SK-N-SH (cell line): ENCODE measurements at regions not wholly inside any gene's neighbourhood (a gene's known extent, or its start where the extent isn't known, plus 50 kb on each side); places are given as distances from the start of the nearest gene placed in this dataset.

Experiments
- CTCF ChIA-PET: fragments of 300-600, 350-600 bp; formaldehyde crosslinking; extraction: SDS; loops from one replicate; lab custom pipeline; 2021; lab: Yijun Ruan, JAX
- POLR2A ChIA-PET: fragments of 350-600 bp; sonication (Branson Sonifier 250); formaldehyde crosslinking; extraction: SDS; loops from one replicate; lab custom pipeline; 2020; ENCODE audit warnings: antibody characterized with exemption, inconsistent platforms; lab: Yijun Ruan, JAX
- DNase-seq: peaks from one replicate; pipeline ENCODE4 v3.0.0; 2012
- H2AFZ ChIP-seq: fragments of 200-600 bp; sonication (generic); 2 replicates; pipeline ENCODE4 v1.8.1; 2016; ENCODE audit warnings: antibody characterized with exemption, mild to moderate bottlenecking, low read depth
- H3F3A ChIP-seq: fragments of 200-600 bp; sonication (generic); replicated peaks from 2 replicates; pipeline ENCODE3; 2016; ENCODE audit warnings: antibody characterized with exemption, mild to moderate bottlenecking; ENCODE audit not compliant: insufficient read depth
- H3K27ac ChIP-seq, 2 experiments: fragments of 200-500 bp in 1 of 2; fragments of 200-600 bp in 1 of 2; sonication (Bioruptor generic) in 1 of 2; sonication (generic), shearing (Covaris generic) in 1 of 2; 2 replicates each; pipeline versions ENCODE4 v1.5.1 to v1.6.1; 2014 to 2016; ENCODE audit warnings: low read depth in 2 of 2, inconsistent platforms in 1 of 2, low read length in 1 of 2, mild to moderate bottlenecking in 1 of 2, mixed read lengths in 1 of 2
- H3K27me3 ChIP-seq: fragments of 200-600 bp; sonication (generic), shearing (Covaris generic); 2 replicates; pipeline ENCODE4 v1.6.1; 2016; ENCODE audit warnings: mixed run types; ENCODE audit not compliant: insufficient read depth
- H3K36me3 ChIP-seq, 2 experiments: fragments of 200-500 bp in 1 of 2; fragments of 200-600 bp in 1 of 2; sonication (Bioruptor generic) in 1 of 2; sonication (generic) in 1 of 2; replicated peaks in 1 of 2; 2 replicates each; pipeline versions ENCODE3 to v1.5.1; 2014 to 2016; ENCODE audit warnings: low read length in 1 of 2, mild to moderate bottlenecking in 1 of 2; ENCODE audit not compliant: insufficient read depth in 2 of 2, control insufficient read depth in 1 of 2
- H3K4me1 ChIP-seq, 2 experiments: fragments of 200-500 bp in 1 of 2; fragments of 200-600 bp in 1 of 2; sonication (Bioruptor generic) in 1 of 2; sonication (generic), shearing (Covaris generic) in 1 of 2; 2 replicates each; pipeline versions ENCODE4 v1.5.1 to v1.6.1; 2014 to 2016; ENCODE audit warnings: low read depth in 1 of 2, low read length in 1 of 2, mixed run types in 1 of 2; ENCODE audit not compliant: insufficient read depth in 2 of 2, control insufficient read depth in 1 of 2
- H3K4me2 ChIP-seq: fragments of 200-600 bp; sonication (generic), shearing (Covaris generic); 2 replicates; pipeline ENCODE4 v1.6.1; 2017; ENCODE audit warnings: mixed run types
- H3K4me3 ChIP-seq, 2 experiments: fragments of 200-500 bp in 1 of 2; fragments of 200-600 bp in 1 of 2; sonication (Bioruptor generic) in 1 of 2; sonication (generic), shearing (Covaris generic) in 1 of 2; 2 replicates each; pipeline versions ENCODE4 v1.5.1 to v1.8.1; 2014 to 2016; ENCODE audit warnings: low read depth in 2 of 2, inconsistent platforms in 1 of 2, low read length in 1 of 2, mild to moderate bottlenecking in 1 of 2, mixed read lengths in 1 of 2, moderate library complexity in 1 of 2
- H3K79me2 ChIP-seq: fragments of 200-600 bp; sonication (generic); 2 replicates; pipeline ENCODE4 v1.8.1; 2017; ENCODE audit warnings: mild to moderate bottlenecking; ENCODE audit not compliant: insufficient read depth
- H3K9ac ChIP-seq: fragments of 200-600 bp; sonication (generic); 2 replicates; pipeline ENCODE4 v1.6.1; 2017; ENCODE audit warnings: mixed run types
- H3K9me2 ChIP-seq: fragments of 200-600 bp; sonication (generic); 2 replicates; pipeline ENCODE4 v1.6.1; 2017; ENCODE audit warnings: mixed run types
- H3K9me3 ChIP-seq: fragments of 200-600 bp; sonication (generic); 2 replicates; pipeline ENCODE4 v1.6.1; 2017; ENCODE audit warnings: mixed run types, mild to moderate bottlenecking, moderate library complexity
- H4K20me1 ChIP-seq: fragments of 200-600 bp; sonication (generic); 2 replicates; pipeline ENCODE4 v1.6.1; 2017; ENCODE audit warnings: mild to moderate bottlenecking, mixed run types; ENCODE audit not compliant: insufficient read depth
- ELF1 ChIP-seq: IDR thresholded peaks from 2 replicates; pipeline ENCODE4 v1.4.0; 2012
- FOXJ3 ChIP-seq: sonication (generic); formaldehyde crosslinking; IDR thresholded peaks from 2 replicates; pipeline ENCODE4 v1.5.1; 2020; ENCODE audit warnings: mild to moderate bottlenecking, missing genetic modification reagents
- GABPA ChIP-seq: IDR thresholded peaks from 2 replicates; pipeline ENCODE4 v1.4.0; 2012; ENCODE audit warnings: low read depth, mild to moderate bottlenecking
- JUND ChIP-seq: IDR thresholded peaks from 2 replicates; pipeline ENCODE4 v1.4.0; 2012
- NFIC ChIP-seq: IDR thresholded peaks from 2 replicates; pipeline ENCODE4 v1.4.0; 2012; ENCODE audit warnings: borderline replicate concordance
- RXRA ChIP-seq: IDR thresholded peaks from 2 replicates; pipeline ENCODE4 v1.4.0; 2012; ENCODE audit warnings: low read depth, mild to moderate bottlenecking, borderline replicate concordance
- SMC3 ChIP-seq: IDR thresholded peaks from 2 replicates; pipeline ENCODE4 v1.6.1; 2012; ENCODE audit warnings: low read depth, low read length, improper control_type of control experiment
- TAF1 ChIP-seq: IDR thresholded peaks from 2 replicates; pipeline ENCODE4 v1.6.1; 2012; ENCODE audit warnings: low read depth, mild to moderate bottlenecking, low read length, moderate library complexity, borderline replicate concordance
- TCF12 ChIP-seq: IDR thresholded peaks from 2 replicates; pipeline ENCODE4 v1.4.0; 2012
- TEAD4 ChIP-seq: IDR thresholded peaks from 2 replicates; pipeline ENCODE4 v1.4.0; 2012; ENCODE audit warnings: mild to moderate bottlenecking, borderline replicate concordance; ENCODE audit not compliant: insufficient read depth
- YY1 ChIP-seq: IDR thresholded peaks from 2 replicates; pipeline ENCODE4 v1.4.0; 2012; ENCODE audit warnings: low read depth, mild to moderate bottlenecking
- WGBS: methylation state at CpG from one replicate; pipeline ENCODE4 v1.1.6; 2017; ENCODE audit warnings: low lambda C conversion rate; 5-methylcytosine and 5-hydroxymethylcytosine counted together
- TF ChIP-seq, protein P1 (sequence below): IDR thresholded peaks from 2 replicates; pipeline ENCODE4; 2012
- TF ChIP-seq, protein P2 (sequence below): fragments of 200-600 bp; sonication (generic); IDR thresholded peaks from 2 replicates; pipeline ENCODE4 v1.6.1; 2017; ENCODE audit warnings: antibody characterized with exemption, mild to moderate bottlenecking, moderate library complexity
- TF ChIP-seq, protein P3 (sequence below): fragments of 150-350 bp; IDR thresholded peaks from 2 replicates; pipeline ENCODE4 v1.6.1; 2017; ENCODE audit warnings: antibody characterized with exemption, low read length, low read depth, borderline replicate concordance
- TF ChIP-seq, protein P4 (sequence below): IDR thresholded peaks from 2 replicates; pipeline ENCODE4 v1.4.0; 2012; ENCODE audit warnings: low read depth
- TF ChIP-seq, protein P5 (sequence below): IDR thresholded peaks from 2 replicates; pipeline ENCODE4 v1.4.0; 2012; ENCODE audit warnings: low read depth, borderline replicate concordance

DNA sequence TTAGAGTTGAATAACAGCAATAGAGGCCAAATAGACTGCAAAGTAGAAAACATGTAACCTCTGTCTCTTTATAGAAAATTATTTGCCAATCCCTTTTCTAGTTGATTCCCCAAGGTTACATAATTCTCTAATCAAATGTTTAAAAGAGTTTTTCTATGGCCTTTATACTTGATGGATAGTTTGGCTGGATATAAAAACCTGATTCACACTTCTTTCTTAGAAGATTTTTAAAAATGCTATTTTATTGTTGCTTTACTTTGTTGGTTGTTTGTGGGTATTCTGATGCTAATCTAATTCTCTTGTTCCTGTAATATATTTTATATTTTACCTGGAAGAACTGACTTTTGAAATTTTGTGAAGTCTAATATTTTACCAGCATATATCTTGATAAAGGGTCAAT, 331.1 kb upstream of the MTPN start:
- no peak overlapping the region for H2AFZ ChIP-seq
- H3K79me2 ChIP-seq: no peaks in the 10 kb centered on the region
- H3K4me3 ChIP-seq: no peak overlapping the region
- 0 out of 2 replicates have a peak, but pooled peaks cover 6% of the 10 kb centered on the region for H3K9me2 ChIP-seq
- no peak overlapping the region for H3K9ac ChIP-seq
- H3K4me2 ChIP-seq: no peak overlapping the region
- H3K27ac ChIP-seq: no peak overlapping the region
- DNase-seq: no peak
- H3K9me3 ChIP-seq: peaks cover 25% of the 10 kb centered on the region; the same call in 1 of the 2 replicates
- H3F3A ChIP-seq: no peaks in the 10 kb centered on the region
- ChIA-PET CTCF (no interaction called here), POLR2A (no interaction called here)
- H3K4me1 ChIP-seq: no peaks in the 10 kb centered on the region
- no peaks in the 10 kb centered on the region for H3K36me3 ChIP-seq
- H4K20me1 ChIP-seq: no peaks in the 10 kb centered on the region
- TF ChIP-seq, protein P1, sequence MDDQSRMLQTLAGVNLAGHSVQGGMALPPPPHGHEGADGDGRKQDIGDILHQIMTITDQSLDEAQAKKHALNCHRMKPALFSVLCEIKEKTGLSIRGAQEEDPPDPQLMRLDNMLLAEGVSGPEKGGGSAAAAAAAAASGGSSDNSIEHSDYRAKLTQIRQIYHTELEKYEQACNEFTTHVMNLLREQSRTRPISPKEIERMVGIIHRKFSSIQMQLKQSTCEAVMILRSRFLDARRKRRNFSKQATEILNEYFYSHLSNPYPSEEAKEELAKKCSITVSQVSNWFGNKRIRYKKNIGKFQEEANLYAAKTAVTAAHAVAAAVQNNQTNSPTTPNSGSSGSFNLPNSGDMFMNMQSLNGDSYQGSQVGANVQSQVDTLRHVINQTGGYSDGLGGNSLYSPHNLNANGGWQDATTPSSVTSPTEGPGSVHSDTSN: no peak
- TF ChIP-seq NFIC: no peak
- TF ChIP-seq TCF12: no peak
- no peak for TF ChIP-seq GABPA
- no peak for TF ChIP-seq SMC3
- TF ChIP-seq TAF1: no peak
- TF ChIP-seq, protein P2, sequence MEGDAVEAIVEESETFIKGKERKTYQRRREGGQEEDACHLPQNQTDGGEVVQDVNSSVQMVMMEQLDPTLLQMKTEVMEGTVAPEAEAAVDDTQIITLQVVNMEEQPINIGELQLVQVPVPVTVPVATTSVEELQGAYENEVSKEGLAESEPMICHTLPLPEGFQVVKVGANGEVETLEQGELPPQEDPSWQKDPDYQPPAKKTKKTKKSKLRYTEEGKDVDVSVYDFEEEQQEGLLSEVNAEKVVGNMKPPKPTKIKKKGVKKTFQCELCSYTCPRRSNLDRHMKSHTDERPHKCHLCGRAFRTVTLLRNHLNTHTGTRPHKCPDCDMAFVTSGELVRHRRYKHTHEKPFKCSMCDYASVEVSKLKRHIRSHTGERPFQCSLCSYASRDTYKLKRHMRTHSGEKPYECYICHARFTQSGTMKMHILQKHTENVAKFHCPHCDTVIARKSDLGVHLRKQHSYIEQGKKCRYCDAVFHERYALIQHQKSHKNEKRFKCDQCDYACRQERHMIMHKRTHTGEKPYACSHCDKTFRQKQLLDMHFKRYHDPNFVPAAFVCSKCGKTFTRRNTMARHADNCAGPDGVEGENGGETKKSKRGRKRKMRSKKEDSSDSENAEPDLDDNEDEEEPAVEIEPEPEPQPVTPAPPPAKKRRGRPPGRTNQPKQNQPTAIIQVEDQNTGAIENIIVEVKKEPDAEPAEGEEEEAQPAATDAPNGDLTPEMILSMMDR: no peak
- no peak for TF ChIP-seq TEAD4
- no peak for TF ChIP-seq RXRA
- TF ChIP-seq ELF1: no peak
- TF ChIP-seq JUND: no peak
- TF ChIP-seq, protein P3, sequence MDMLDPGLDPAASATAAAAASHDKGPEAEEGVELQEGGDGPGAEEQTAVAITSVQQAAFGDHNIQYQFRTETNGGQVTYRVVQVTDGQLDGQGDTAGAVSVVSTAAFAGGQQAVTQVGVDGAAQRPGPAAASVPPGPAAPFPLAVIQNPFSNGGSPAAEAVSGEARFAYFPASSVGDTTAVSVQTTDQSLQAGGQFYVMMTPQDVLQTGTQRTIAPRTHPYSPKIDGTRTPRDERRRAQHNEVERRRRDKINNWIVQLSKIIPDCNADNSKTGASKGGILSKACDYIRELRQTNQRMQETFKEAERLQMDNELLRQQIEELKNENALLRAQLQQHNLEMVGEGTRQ: no peak
- no peak for TF ChIP-seq YY1
- no peaks in the 10 kb centered on the region for H3K27me3 ChIP-seq

DNA sequence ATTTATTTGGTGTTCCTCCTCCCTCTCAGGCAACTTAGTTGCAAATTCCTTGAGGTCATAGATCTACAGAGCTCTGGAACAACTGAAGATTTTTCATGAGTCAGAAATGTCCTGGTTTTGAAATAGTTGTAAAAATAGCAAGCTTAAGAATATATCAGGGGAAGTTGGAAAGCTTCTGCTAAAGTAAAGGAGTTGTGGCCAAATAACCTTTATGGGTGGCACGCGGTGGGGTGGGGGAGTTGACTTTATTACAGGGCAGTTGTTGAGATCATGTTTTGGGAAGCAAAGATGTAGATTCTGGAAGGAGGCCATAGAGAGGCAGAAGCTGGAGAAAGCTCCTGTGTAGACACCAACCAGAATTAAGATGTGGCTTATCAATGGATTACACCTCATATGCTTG, 326.0 kb upstream of the MTPN start:
- H3K9ac ChIP-seq: no peak overlapping the region
- ChIA-PET CTCF (interaction anchor here (0.9 kb wide), 1 partner anchor 32 kb away, joined by 3 read pairs; no protein-coding TSS in a partner anchor), POLR2A (no interaction called here)
- WGBS: 71% methylated on average over 2 of the region's 2 CpGs
- no peak overlapping the region for H3K4me2 ChIP-seq
- H3K79me2 ChIP-seq: no peaks in the 10 kb centered on the region; the same call in 1 of the 2 replicates
- H3K27me3 ChIP-seq: no peaks in the 10 kb centered on the region
- TF ChIP-seq FOXJ3 (no peak), TEAD4 (no peak), TAF1 (no peak)
- TF ChIP-seq, protein P4, sequence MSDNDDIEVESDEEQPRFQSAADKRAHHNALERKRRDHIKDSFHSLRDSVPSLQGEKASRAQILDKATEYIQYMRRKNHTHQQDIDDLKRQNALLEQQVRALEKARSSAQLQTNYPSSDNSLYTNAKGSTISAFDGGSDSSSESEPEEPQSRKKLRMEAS: no peak
- TF ChIP-seq, protein P5, sequence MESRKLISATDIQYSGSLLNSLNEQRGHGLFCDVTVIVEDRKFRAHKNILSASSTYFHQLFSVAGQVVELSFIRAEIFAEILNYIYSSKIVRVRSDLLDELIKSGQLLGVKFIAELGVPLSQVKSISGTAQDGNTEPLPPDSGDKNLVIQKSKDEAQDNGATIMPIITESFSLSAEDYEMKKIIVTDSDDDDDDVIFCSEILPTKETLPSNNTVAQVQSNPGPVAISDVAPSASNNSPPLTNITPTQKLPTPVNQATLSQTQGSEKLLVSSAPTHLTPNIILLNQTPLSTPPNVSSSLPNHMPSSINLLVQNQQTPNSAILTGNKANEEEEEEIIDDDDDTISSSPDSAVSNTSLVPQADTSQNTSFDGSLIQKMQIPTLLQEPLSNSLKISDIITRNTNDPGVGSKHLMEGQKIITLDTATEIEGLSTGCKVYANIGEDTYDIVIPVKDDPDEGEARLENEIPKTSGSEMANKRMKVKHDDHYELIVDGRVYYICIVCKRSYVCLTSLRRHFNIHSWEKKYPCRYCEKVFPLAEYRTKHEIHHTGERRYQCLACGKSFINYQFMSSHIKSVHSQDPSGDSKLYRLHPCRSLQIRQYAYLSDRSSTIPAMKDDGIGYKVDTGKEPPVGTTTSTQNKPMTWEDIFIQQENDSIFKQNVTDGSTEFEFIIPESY: no peak
- H3K9me2 ChIP-seq: no peaks in the 10 kb centered on the region
- no peak overlapping the region for H2AFZ ChIP-seq
- H3K36me3 ChIP-seq: no peaks in the 10 kb centered on the region
- H3F3A ChIP-seq: no peaks in the 10 kb centered on the region
- no peak for DNase-seq
- peaks cover 31% of the 10 kb centered on the region; the same call in 1 of the 2 replicates for H3K9me3 ChIP-seq
- no peaks in the 10 kb centered on the region for H4K20me1 ChIP-seq
- no peak overlapping the region for H3K27ac ChIP-seq
- H3K4me1 ChIP-seq: no peaks in the 10 kb centered on the region
- no peak overlapping the region for H3K4me3 ChIP-seq
